Uterus (tissue), 3 donors: ENCODE measurements at regions not wholly inside any gene's neighbourhood (a gene's known extent, or its start where the extent isn't known, plus 50 kb on each side); places are given as distances from the start of the nearest gene placed in this dataset.
"Not testable (repeated sequence)": the region's sequence is repeated elsewhere in the genome, so short reads cannot be mapped to it uniquely, and the experiment has no call there.

Experiments used
- DNase-seq, 2 donors: peaks; one replicate each; pipeline ENCODE4 v3.0.0-alpha.2; 2019 to 2020
- H3K27ac ChIP-seq, 2 donors: fragments of 200-600 bp; sonication (generic); 1 replicate in 1 of 2; 2 replicates in 1 of 2; pipeline ENCODE4 v1.5.1; 2016 to 2018
- H3K27me3 ChIP-seq, 2 donors: fragments of 200-600 bp; sonication (generic); one replicate each; pipeline ENCODE4 v1.5.1; 2018 to 2019; ENCODE audit warnings: control low read depth in 1 of 2
- H3K36me3 ChIP-seq, 2 donors: fragments of 200-600 bp; sonication (generic); one replicate each; pipeline ENCODE4 v1.5.1; 2019; ENCODE audit warnings: control low read depth in 1 of 2
- H3K4me1 ChIP-seq, 2 donors: fragments of 200-600 bp; sonication (generic); one replicate each; pipeline ENCODE4 v1.5.1; 2018 to 2019; ENCODE audit warnings: control low read depth in 1 of 2
- H3K4me3 ChIP-seq, 2 donors: fragments of 200-600 bp; sonication (generic); 1 replicate in 1 of 2; 2 replicates in 1 of 2; pipeline ENCODE4 v1.5.1; 2018 to 2019; ENCODE audit warnings: mild to moderate bottlenecking in 1 of 2
- H3K9me3 ChIP-seq, 2 donors: fragments of 200-600 bp; sonication (generic); one replicate each; pipeline ENCODE4 v1.5.1; 2019; ENCODE audit warnings: control low read depth in 1 of 2
- CTCF ChIP-seq, 4 experiments: fragments of 200-600 bp in 2 of 4; fragments of 450-650 bp in 2 of 4; sonication (generic) in 2 of 4; IDR thresholded peaks; one replicate each; pipeline ENCODE4 v1.5.1; 2016 to 2019; ENCODE audit warnings: antibody characterized with exemption in 4 of 4, mild to moderate bottlenecking in 2 of 4, moderate library complexity in 1 of 4
- POLR2A ChIP-seq, 2 donors: fragments of 450-650 bp; IDR thresholded peaks; one replicate each; pipeline ENCODE4 v1.6.1; 2016; ENCODE audit warnings: antibody characterized with exemption in 2 of 2, mild to moderate bottlenecking in 1 of 2, moderate library complexity in 1 of 2
- intact Hi-C: fragments of 100-400 bp; cut with DNase I; formaldehyde crosslinking; loops from one replicate; pipeline ENCODE4 v1.15.1; 2023; ENCODE audit warnings: low total_unique reads
- donor health status: DM: yes; HTN: yes; CAD: no.

- Histone ChIP-seq H3K27me3 (no peaks in the 10 kb centered on the region), H3K36me3 (no peaks in the 10 kb centered on the region), H3K9me3 (no peaks in the 10 kb centered on the region), H3K27ac (peak overlapping the region; percentile 68 to 72), H3K4me1 (peaks cover 0 to 4% of the 10 kb centered on the region in 2 donors), H3K4me3 (no peak overlapping the region)
- TF ChIP-seq CTCF (IDR thresholded peaks at IDR 0.05) (no peak), POLR2A (IDR thresholded peaks at IDR 0.05) (no peak)
- peak; percentile 72 to 83 for DNase-seq
- intact Hi-C loops = no loop called here
Observed at GRCh38 chr4:128653527-128654444, 155.7 kb upstream of the JADE1 start.

- TF ChIP-seq CTCF (IDR thresholded peaks at IDR 0.05) (no peak), POLR2A (IDR thresholded peaks at IDR 0.05) (no peak)
- no peaks in the 10 kb centered on the region for H3K36me3 ChIP-seq
- no peaks in the 10 kb centered on the region for H3K27me3 ChIP-seq
- no peak overlapping the region for H3K4me3 ChIP-seq
- no peak overlapping the region for H3K27ac ChIP-seq
- intact Hi-C loops = no loop called here
- H3K9me3 ChIP-seq = no peaks in the 10 kb centered on the region
- DNase-seq = no peak
- peaks cover 0 to 4% of the 10 kb centered on the region in 2 donors for H3K4me1 ChIP-seq
Observed at GRCh38 chr4:128649575-128650205, 159.8 kb upstream of the JADE1 start.

- intact Hi-C loops = no loop called here
- Histone ChIP-seq H3K4me3 (no peak overlapping the region), H3K36me3 (no peaks in the 10 kb centered on the region), H3K4me1 (no peaks in the 10 kb centered on the region), H3K9me3 (no peaks in the 10 kb centered on the region), H3K27ac (no peak overlapping the region), H3K27me3 (no peaks in the 10 kb centered on the region)
- DNase-seq = no peak
- TF ChIP-seq CTCF (IDR thresholded peaks at IDR 0.05) (no peak), POLR2A (IDR thresholded peaks at IDR 0.05) (no peak)
Observed at GRCh38 chr4:128649161-128649560, 160.3 kb upstream of the JADE1 start.

GRCh38 chr4:128648021-128648420, 161.5 kb upstream of the JADE1 start:
- intact Hi-C loops = no loop called here
- no peaks in the 10 kb centered on the region for H3K36me3 ChIP-seq
- no peak overlapping the region for H3K4me3 ChIP-seq
- TF ChIP-seq CTCF (IDR thresholded peaks at IDR 0.05) = no peak
- no peak for TF ChIP-seq POLR2A (IDR thresholded peaks at IDR 0.05)
- no peaks in the 10 kb centered on the region for H3K4me1 ChIP-seq
- H3K27ac ChIP-seq = no peak overlapping the region
- H3K9me3 ChIP-seq = no peaks in the 10 kb centered on the region
- no peak for DNase-seq
- H3K27me3 ChIP-seq = no peaks in the 10 kb centered on the region

GRCh38 chr4:128646893-128647292, 162.6 kb upstream of the JADE1 start:
- H3K36me3 ChIP-seq, intact Hi-C loops, H3K9me3 ChIP-seq, DNase-seq, H3K27me3 ChIP-seq, H3K4me3 ChIP-seq, H3K4me1 ChIP-seq, H3K27ac ChIP-seq: not testable (repeated sequence)

- DNase-seq, intact Hi-C loops, H3K9me3 ChIP-seq, H3K36me3 ChIP-seq, H3K27ac ChIP-seq, H3K4me3 ChIP-seq, H3K27me3 ChIP-seq, H3K4me1 ChIP-seq: not testable (repeated sequence)
Observed at GRCh38 chr4:128644693-128645654, 164.5 kb upstream of the JADE1 start.

- H3K27me3 ChIP-seq, H3K9me3 ChIP-seq, H3K36me3 ChIP-seq, H3K4me1 ChIP-seq, intact Hi-C loops, H3K27ac ChIP-seq, H3K4me3 ChIP-seq, DNase-seq: not testable (repeated sequence)
Observed at GRCh38 chr4:128644107-128644506, 165.4 kb upstream of the JADE1 start.

GRCh38 chr4:128641566-128641965, 167.9 kb upstream of the JADE1 start:
- H3K4me1 ChIP-seq, H3K27ac ChIP-seq, H3K9me3 ChIP-seq, H3K36me3 ChIP-seq, intact Hi-C loops, H3K4me3 ChIP-seq, H3K27me3 ChIP-seq, DNase-seq: not testable (repeated sequence)
